Activated T-cell treated with anti-CD3 and anti-CD28 coated beads, Interleukin-2, amount 50 U/mL, for 72 hours (primary cell): ENCODE measurements at regions not wholly inside any gene's neighbourhood (a gene's known extent, or its start where the extent isn't known, plus 50 kb on each side); places are given as distances from the start of the nearest gene placed in this dataset.
A peak's percentile ranks its signal among the peaks of the same experiment; 100 is the strongest.

Source experiments
- ATAC-seq, 2 donors: fragments of 150-1000 bp; cut with Tn5 transposase; replicated peaks in 1 of 2; 2 replicates each; pipeline ENCODE4 v1.10.0; 2021; ENCODE audit warnings: moderate library complexity in 2 of 2, mild to moderate bottlenecking in 1 of 2
- DNase-seq, 2 donors: peaks; one replicate each; pipeline ENCODE4 v3.0.0; 2021 to 2022; ENCODE audit warnings: mixed read lengths in 1 of 2
- H3K27ac Mint-ChIP-seq: one replicate; pipeline ENCODE4 v1.8.0; 2022; ENCODE audit warnings: mild to moderate bottlenecking, moderate library complexity, mixed read lengths
- H3K27me3 Mint-ChIP-seq: one replicate; pipeline ENCODE4 v1.8.0; 2022; ENCODE audit warnings: low read depth, mixed read lengths
- H3K36me3 Mint-ChIP-seq, 2 donors: one replicate each; pipeline ENCODE4 v1.8.0; 2022; ENCODE audit warnings: mixed read lengths in 2 of 2, mild to moderate bottlenecking in 1 of 2; ENCODE audit not compliant: insufficient read depth in 2 of 2
- H3K4me1 Mint-ChIP-seq: one replicate; pipeline ENCODE4 v1.8.0; 2022; ENCODE audit warnings: low read depth, mixed read lengths
- H3K4me3 Mint-ChIP-seq, 2 donors: one replicate each; pipeline ENCODE4 v1.8.0; 2022; ENCODE audit warnings: mild to moderate bottlenecking in 2 of 2, mixed read lengths in 2 of 2, moderate library complexity in 2 of 2
- H3K9me3 Mint-ChIP-seq, 2 donors: one replicate each; pipeline ENCODE4 v1.8.0; 2022; ENCODE audit warnings: mixed read lengths in 2 of 2

- no peak overlapping the region for H3K27ac Mint-ChIP-seq
- H3K27me3 Mint-ChIP-seq = no peaks in the 10 kb centered on the region
- peaks cover 25% of the 10 kb centered on the region for H3K4me1 Mint-ChIP-seq
- no peaks in the 10 kb centered on the region for H3K9me3 Mint-ChIP-seq
- H3K36me3 Mint-ChIP-seq = no peaks in the 10 kb centered on the region
- H3K4me3 Mint-ChIP-seq = no peak overlapping the region
- DNase-seq = no peak
- ATAC-seq = no peak
Measured at GRCh38 chr2:61689568-61689967, 151.4 kb upstream of the XPO1 start.

- peaks cover 16% of the 10 kb centered on the region for H3K4me1 Mint-ChIP-seq
- peak in 1 of 2 donors; percentile 17 for ATAC-seq
- DNase-seq = no peak
Measured at GRCh38 chr2:61688369-61689334, 150.5 kb upstream of the XPO1 start.

GRCh38 chr2:61679096-61679495 lies 140.9 kb upstream of the XPO1 start:
- no peak overlapping the region for H3K27ac Mint-ChIP-seq
- H3K4me1 Mint-ChIP-seq = no peaks in the 10 kb centered on the region
- no peak overlapping the region for H3K4me3 Mint-ChIP-seq
- peaks cover 20% of the 10 kb centered on the region in 2 donors for H3K9me3 Mint-ChIP-seq
- H3K36me3 Mint-ChIP-seq = peaks cover 13 to 19% of the 10 kb centered on the region in 2 donors
- H3K27me3 Mint-ChIP-seq = no peaks in the 10 kb centered on the region
- no peak for ATAC-seq
- DNase-seq = no peak

More at GRCh38 chr2:61688369-61689334, 150.5 kb upstream of the XPO1 start:
- no peak overlapping the region for H3K4me3 Mint-ChIP-seq
- no peak overlapping the region for H3K27ac Mint-ChIP-seq
- no peaks in the 10 kb centered on the region for H3K27me3 Mint-ChIP-seq
- H3K36me3 Mint-ChIP-seq = no peaks in the 10 kb centered on the region
- no peaks in the 10 kb centered on the region for H3K9me3 Mint-ChIP-seq

- DNase-seq (no peak), ATAC-seq (no peak)
- no peak overlapping the region for H3K27ac Mint-ChIP-seq
- peaks cover 13 to 20% of the 10 kb centered on the region in 2 donors for H3K36me3 Mint-ChIP-seq
- H3K9me3 Mint-ChIP-seq = peaks cover 20 to 21% of the 10 kb centered on the region in 2 donors
- H3K4me1 Mint-ChIP-seq = no peaks in the 10 kb centered on the region
- no peak overlapping the region for H3K4me3 Mint-ChIP-seq
- H3K27me3 Mint-ChIP-seq = no peaks in the 10 kb centered on the region
Measured at GRCh38 chr2:61677942-61678341, 139.8 kb upstream of the XPO1 start.

GRCh38 chr2:61677306-61677705 lies 139.2 kb upstream of the XPO1 start:
- H3K36me3 Mint-ChIP-seq = peaks cover 13 to 20% of the 10 kb centered on the region in 2 donors
- no peaks in the 10 kb centered on the region for H3K27me3 Mint-ChIP-seq
- no peak overlapping the region for H3K27ac Mint-ChIP-seq
- ATAC-seq = no peak
- peaks cover 20 to 21% of the 10 kb centered on the region in 2 donors for H3K9me3 Mint-ChIP-seq
- no peaks in the 10 kb centered on the region for H3K4me1 Mint-ChIP-seq
- no peak overlapping the region for H3K4me3 Mint-ChIP-seq
- DNase-seq = no peak

- peaks cover 20% of the 10 kb centered on the region for H3K4me1 Mint-ChIP-seq
- ATAC-seq (no peak), DNase-seq (no peak)
- peaks cover 20 to 21% of the 10 kb centered on the region in 2 donors for H3K9me3 Mint-ChIP-seq
- H3K36me3 Mint-ChIP-seq = peaks cover 13 to 20% of the 10 kb centered on the region in 2 donors
- H3K27me3 Mint-ChIP-seq = no peaks in the 10 kb centered on the region
- H3K27ac Mint-ChIP-seq = no peak overlapping the region
- no peak overlapping the region for H3K4me3 Mint-ChIP-seq
Measured at GRCh38 chr2:61675204-61675603, 137.0 kb upstream of the XPO1 start.

- Mint-ChIP-seq H3K27ac (peak overlapping the region; percentile 97), H3K9me3 (peaks cover 13 to 18% of the 10 kb centered on the region in 2 donors), H3K4me3 (peak overlapping the region; percentile 75 to 85), H3K4me1 (peaks cover 21% of the 10 kb centered on the region), H3K36me3 (peaks cover 13 to 20% of the 10 kb centered on the region in 2 donors), H3K27me3 (no peaks in the 10 kb centered on the region)
- DNase-seq = no peak
- no peak for ATAC-seq
Measured at GRCh38 chr2:61671561-61672315, 133.6 kb upstream of the XPO1 start.

- H3K27me3 Mint-ChIP-seq = no peaks in the 10 kb centered on the region
- H3K4me3 Mint-ChIP-seq = peak overlapping the region; percentile 75 to 85
- H3K27ac Mint-ChIP-seq = peak overlapping the region; percentile 97
- peak; percentile 12 to 23 for DNase-seq
- peaks cover 21% of the 10 kb centered on the region for H3K4me1 Mint-ChIP-seq
- peak; percentile 81 to 95 for ATAC-seq
- peaks cover 10 to 15% of the 10 kb centered on the region in 2 donors for H3K9me3 Mint-ChIP-seq
- peaks cover 11 to 15% of the 10 kb centered on the region in 2 donors for H3K36me3 Mint-ChIP-seq
Measured at GRCh38 chr2:61670591-61671501, 132.7 kb upstream of the XPO1 start.

- Mint-ChIP-seq H3K4me1 (no peaks in the 10 kb centered on the region), H3K27me3 (no peaks in the 10 kb centered on the region), H3K36me3 (no peaks in the 10 kb centered on the region), H3K27ac (no peak overlapping the region), H3K9me3 (no peaks in the 10 kb centered on the region), H3K4me3 (no peak overlapping the region)
- DNase-seq (no peak), ATAC-seq (no peak)
Measured at GRCh38 chr2:61664190-61664589, 126.0 kb upstream of the XPO1 start.

GRCh38 chr2:61662990-61663389 lies 124.8 kb upstream of the XPO1 start:
- DNase-seq (no peak), ATAC-seq (no peak)
- Mint-ChIP-seq H3K4me3 (peak overlapping the region in 1 of 2 donors; percentile 1), H3K27ac (no peak overlapping the region), H3K4me1 (no peaks in the 10 kb centered on the region), H3K27me3 (no peaks in the 10 kb centered on the region), H3K9me3 (no peaks in the 10 kb centered on the region), H3K36me3 (no peaks in the 10 kb centered on the region)

- H3K4me1 Mint-ChIP-seq = no peaks in the 10 kb centered on the region
- no peak overlapping the region for H3K4me3 Mint-ChIP-seq
- no peaks in the 10 kb centered on the region for H3K36me3 Mint-ChIP-seq
- no peaks in the 10 kb centered on the region for H3K27me3 Mint-ChIP-seq
- no peaks in the 10 kb centered on the region for H3K9me3 Mint-ChIP-seq
- ATAC-seq (no peak), DNase-seq (no peak)
- H3K27ac Mint-ChIP-seq = no peak overlapping the region
Measured at GRCh38 chr2:61660511-61661388, 122.6 kb upstream of the XPO1 start.
